ENCODE measurements at regions not wholly inside any gene's neighbourhood (a gene's known extent, or its start where the extent isn't known, plus 50 kb on each side); places are given as distances from the start of the nearest gene placed in this dataset.

DNA sequence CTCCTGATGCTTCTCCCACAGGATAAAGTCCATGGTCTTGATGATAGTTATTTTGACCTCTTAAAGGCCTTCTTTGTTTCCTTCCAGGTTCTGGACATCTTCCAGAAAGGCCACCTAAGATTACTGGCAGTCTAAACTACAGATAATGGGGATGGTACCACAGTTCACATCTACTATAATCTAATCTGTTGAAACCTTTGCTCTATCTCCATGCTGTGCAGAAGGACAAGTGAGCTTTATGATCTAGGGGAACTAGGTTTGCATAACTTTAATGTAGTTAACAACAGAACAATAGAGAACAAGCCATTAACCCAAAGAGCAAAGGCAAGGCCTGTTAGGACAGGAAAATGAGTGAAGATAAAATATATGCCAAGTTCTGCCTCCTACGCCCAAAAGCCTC, 103.9 kb upstream of the KLHL13 start:
- TF ChIP-seq, protein P1, sequence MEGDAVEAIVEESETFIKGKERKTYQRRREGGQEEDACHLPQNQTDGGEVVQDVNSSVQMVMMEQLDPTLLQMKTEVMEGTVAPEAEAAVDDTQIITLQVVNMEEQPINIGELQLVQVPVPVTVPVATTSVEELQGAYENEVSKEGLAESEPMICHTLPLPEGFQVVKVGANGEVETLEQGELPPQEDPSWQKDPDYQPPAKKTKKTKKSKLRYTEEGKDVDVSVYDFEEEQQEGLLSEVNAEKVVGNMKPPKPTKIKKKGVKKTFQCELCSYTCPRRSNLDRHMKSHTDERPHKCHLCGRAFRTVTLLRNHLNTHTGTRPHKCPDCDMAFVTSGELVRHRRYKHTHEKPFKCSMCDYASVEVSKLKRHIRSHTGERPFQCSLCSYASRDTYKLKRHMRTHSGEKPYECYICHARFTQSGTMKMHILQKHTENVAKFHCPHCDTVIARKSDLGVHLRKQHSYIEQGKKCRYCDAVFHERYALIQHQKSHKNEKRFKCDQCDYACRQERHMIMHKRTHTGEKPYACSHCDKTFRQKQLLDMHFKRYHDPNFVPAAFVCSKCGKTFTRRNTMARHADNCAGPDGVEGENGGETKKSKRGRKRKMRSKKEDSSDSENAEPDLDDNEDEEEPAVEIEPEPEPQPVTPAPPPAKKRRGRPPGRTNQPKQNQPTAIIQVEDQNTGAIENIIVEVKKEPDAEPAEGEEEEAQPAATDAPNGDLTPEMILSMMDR (conservative IDR thresholded peaks at IDR 0.05 in 1 of 2, IDR thresholded peaks at IDR 0.05 in 1 of 2; ENCODE audit: extremely low read depth in 1 of 2, insufficient read depth in 1 of 2, low read depth in 1 of 2, low read length in 2 of 2), result no peak
- no peak for TF ChIP-seq EZH2 (IDR thresholded peaks at IDR 0.05; ENCODE audit: borderline replicate concordance, low read length)
